ENCODE measurements at regions not wholly inside any gene's neighbourhood (a gene's known extent, or its start where the extent isn't known, plus 50 kb on each side); places are given as distances from the start of the nearest gene placed in this dataset.

DNA sequence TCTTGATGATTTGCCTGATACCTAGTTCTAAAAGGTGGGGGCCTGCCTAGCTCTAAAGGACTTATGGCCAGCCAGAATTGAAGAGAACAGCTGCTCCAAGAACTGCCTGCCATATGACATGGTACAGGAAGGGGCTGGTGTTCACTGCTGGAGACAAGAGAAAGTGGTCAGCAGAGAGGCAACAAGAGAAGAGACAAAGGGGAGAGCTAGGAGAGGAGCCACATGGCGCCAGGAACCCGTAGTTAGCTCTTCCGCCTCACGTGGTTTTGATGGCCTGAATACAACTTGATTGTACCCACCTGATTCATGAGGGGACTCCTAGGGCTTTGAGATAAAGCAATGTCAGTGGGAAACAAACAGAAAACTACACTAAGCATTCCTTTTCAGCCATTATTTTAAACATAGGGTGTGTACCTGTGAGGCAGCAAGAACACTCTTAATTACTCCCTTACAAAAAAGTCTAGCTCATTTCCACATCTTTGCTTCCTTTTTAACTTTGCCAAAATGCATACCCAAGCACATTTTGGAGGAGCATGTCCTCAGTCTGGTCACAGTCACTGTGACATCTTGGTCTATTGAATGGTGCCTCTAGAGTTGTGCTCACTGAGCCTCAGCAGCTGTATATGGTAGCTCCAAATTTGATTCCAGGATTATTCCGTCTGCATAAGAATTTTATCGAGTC, 71.6 kb downstream of the CCDC71L start:
- TF ChIP-seq EP300 (IDR thresholded peaks at IDR 0.05) (no peak), POLR2A (IDR thresholded peaks at IDR 0.05) (no peak)

All from sigmoid colon (tissue), 4 donors.